Nephron progenitor cell (in vitro differentiated cells): ENCODE measurements at regions not wholly inside any gene's neighbourhood (a gene's known extent, or its start where the extent isn't known, plus 50 kb on each side); places are given as distances from the start of the nearest gene placed in this dataset.
"Not testable (repeated sequence)": the region's sequence is repeated elsewhere in the genome, so short reads cannot be mapped to it uniquely, and the experiment has no call there.

Experiments
- DNase-seq: peaks from one replicate; pipeline ENCODE4 v3.0.0; 2021
- H3K27ac Mint-ChIP-seq: 2 replicates; pipeline ENCODE4 v1.8.0; 2021; ENCODE audit warnings: mild to moderate bottlenecking, moderate library complexity, mixed read lengths
- H3K27me3 Mint-ChIP-seq: 2 replicates; pipeline ENCODE4 v1.8.0; 2021; ENCODE audit warnings: mild to moderate bottlenecking, low read depth, mixed read lengths; ENCODE audit not compliant: poor library complexity
- H3K36me3 Mint-ChIP-seq: 2 replicates; pipeline ENCODE4 v1.8.0; 2021; ENCODE audit warnings: low read depth, mixed read lengths
- H3K4me1 Mint-ChIP-seq: 2 replicates; pipeline ENCODE4 v1.8.0; 2021; ENCODE audit warnings: mixed read lengths
- H3K4me3 Mint-ChIP-seq: 2 replicates; pipeline ENCODE4 v1.8.0; 2021; ENCODE audit warnings: mild to moderate bottlenecking, moderate library complexity, mixed read lengths
- H3K9me3 Mint-ChIP-seq: 2 replicates; pipeline ENCODE4 v1.8.0; 2021; ENCODE audit warnings: mild to moderate bottlenecking, moderate library complexity, mixed read lengths
- CTCF ChIP-seq: fragments of 200-600 bp; sonication (generic); IDR thresholded peaks from 2 replicates; pipeline ENCODE4 v1.5.0; 2021; ENCODE audit warnings: antibody characterized with exemption

GRCh38 chr4:131764730-131765129 lies 1384.4 kb upstream of the PCDH10 start:
- no peak for TF ChIP-seq CTCF
- H3K4me3 Mint-ChIP-seq: no peak overlapping the region
- DNase-seq: no peak
- H3K27ac Mint-ChIP-seq: no peak overlapping the region
- no peaks in the 10 kb centered on the region for H3K4me1 Mint-ChIP-seq
- H3K27me3 Mint-ChIP-seq: no peaks in the 10 kb centered on the region
- no peaks in the 10 kb centered on the region for H3K36me3 Mint-ChIP-seq
- peaks cover 4% of the 10 kb centered on the region for H3K9me3 Mint-ChIP-seq

- not testable (repeated sequence) for H3K36me3 Mint-ChIP-seq, H3K27me3 Mint-ChIP-seq, H3K9me3 Mint-ChIP-seq, H3K4me1 Mint-ChIP-seq, H3K4me3 Mint-ChIP-seq, DNase-seq
- peak overlapping the region; percentile 32 for H3K27ac Mint-ChIP-seq
Measured at GRCh38 chr4:131774382-131774781, 1374.7 kb upstream of the PCDH10 start.

GRCh38 chr4:131810565-131810964 lies 1338.5 kb upstream of the PCDH10 start:
- H3K4me1 Mint-ChIP-seq, H3K27ac Mint-ChIP-seq, DNase-seq, H3K4me3 Mint-ChIP-seq, H3K36me3 Mint-ChIP-seq, H3K9me3 Mint-ChIP-seq, H3K27me3 Mint-ChIP-seq: not testable (repeated sequence)
